ENCODE measurements at regions not wholly inside any gene's neighbourhood (a gene's known extent, or its start where the extent isn't known, plus 50 kb on each side); places are given as distances from the start of the nearest gene placed in this dataset.

DNA sequence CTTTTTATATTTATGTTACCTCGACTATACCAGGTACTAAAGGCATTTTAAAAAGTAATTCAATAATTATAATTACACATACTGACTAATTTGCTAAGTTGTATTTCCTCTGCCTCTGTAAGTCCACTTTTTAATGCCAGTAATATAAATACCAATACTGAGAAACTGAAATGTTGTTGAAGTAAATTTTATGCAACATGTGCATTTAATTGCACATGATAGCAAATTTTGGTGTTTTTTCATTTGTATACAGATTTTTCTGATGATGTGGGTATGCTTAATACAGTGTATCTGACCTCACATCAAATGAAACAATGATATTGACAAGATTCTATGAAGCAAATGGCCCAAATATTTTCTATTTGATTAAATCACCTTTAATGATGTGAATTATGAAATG, 1531.6 kb downstream of the KCNT2 start:
- no peak for DNase-seq (ENCODE audit: low spot score)
- intact Hi-C loops (cut with DNase I) = no loop called here

DNA sequence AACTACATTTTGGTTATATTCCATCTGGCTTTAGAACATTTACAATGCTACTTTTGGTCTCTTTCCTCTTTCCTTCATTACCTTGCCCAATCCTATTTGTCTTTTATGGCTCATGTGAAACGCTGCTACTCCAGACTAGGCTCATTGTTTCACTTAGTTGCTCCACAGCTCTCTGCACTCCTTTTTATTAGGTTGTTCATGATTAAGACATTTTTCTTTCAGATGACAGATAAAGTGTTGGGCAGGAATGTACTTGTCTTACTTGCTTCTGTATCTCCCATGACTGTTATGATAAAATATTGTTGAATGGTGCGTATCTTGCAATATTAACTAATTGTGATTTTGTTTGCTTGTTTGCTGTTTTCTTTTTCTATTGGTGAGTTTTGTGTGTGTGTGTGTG, 1532.3 kb downstream of the KCNT2 start:
- intact Hi-C loops (cut with DNase I) = no loop called here
- DNase-seq (ENCODE audit: low spot score) = no peak

DNA sequence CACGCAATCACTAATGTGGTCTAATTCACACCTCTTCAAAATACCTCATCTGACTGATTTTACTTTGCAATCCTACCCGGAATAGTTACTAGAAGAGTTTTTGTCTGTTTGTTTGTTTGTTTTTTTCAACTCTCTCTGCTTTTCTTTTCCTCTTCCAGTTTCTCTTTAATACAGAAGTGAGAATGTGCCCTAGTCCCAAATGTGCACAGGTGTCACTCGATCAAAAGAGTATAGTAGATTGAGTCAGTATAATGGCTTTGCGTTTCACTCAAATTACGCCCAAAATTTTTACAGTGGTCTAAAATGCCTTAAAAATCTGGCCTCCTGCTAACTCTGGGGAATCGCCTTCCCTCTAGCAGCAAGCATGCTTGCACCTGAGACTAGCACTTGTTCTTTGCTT, 1536.8 kb downstream of the KCNT2 start:
- intact Hi-C loops (cut with DNase I) = no loop called here
- DNase-seq (ENCODE audit: low spot score) = no peak

DNA sequence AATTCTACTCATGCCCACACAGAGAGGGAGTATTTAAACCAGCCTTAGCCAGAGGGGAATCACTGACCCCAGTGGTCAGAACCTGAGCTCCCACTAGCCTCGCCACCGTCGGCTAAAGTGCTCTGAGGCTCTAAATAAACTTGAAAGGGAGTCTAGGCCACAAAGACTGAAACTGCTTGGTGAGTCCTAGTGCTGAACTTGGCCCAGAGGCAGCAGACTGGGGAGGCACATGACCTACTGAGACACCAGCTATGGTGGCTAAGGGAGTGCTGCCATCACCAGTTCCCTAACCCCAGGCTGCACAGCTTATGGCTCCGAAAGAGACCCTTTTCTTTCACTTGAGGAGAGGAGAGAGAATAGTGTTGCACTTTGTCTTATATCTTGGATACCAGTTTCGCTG, 1542.8 kb downstream of the KCNT2 start:
- intact Hi-C loops (cut with DNase I) = no loop called here
- DNase-seq (ENCODE audit: low spot score) = no peak

DNA sequence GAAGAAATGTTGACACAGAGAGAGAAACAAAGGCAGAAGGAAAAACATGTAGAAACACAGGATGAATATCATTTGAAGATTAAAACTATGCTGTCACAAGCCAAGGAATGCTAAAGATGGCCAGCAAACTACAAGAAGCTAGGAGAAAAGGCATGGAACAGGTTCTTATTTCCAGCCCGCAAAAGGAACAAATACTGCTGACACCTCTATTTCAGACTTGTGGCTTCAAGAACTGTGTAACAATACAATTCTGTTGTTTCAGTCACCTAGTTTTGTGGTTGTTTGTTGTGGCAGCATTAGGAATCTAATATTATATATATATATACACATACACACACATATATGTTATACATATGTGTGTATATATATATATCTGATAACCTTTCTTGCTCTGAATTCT, 1543.9 kb downstream of the KCNT2 start:
- intact Hi-C loops (cut with DNase I) = no loop called here
- no peak for DNase-seq (ENCODE audit: low spot score)

DNA sequence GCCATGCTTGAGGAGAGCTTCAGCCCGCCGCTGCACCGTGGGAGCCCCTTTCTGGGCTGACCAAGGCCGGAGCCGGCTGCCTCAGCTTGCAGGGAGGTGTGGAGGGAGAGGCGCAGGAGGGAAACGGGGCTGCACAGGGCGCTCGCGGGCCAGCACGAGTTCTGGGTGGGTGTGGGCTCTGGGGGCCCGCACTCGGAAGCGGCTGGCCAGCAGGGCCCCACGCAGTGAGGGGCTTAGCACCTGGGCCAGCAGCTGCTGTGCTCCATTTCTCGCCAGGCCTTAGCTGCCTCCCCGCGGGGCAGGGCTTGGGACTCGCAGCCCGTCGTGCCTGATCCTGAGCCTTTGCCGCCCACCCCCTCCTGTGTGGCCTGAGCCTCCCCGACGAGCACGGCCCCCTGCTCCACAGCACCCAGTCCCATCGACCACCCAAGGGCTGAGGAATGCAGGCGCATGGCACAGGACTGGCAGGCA, 1554.0 kb downstream of the KCNT2 start:
- intact Hi-C loops (cut with DNase I) = no loop called here
- DNase-seq (ENCODE audit: low spot score) = no peak

DNA sequence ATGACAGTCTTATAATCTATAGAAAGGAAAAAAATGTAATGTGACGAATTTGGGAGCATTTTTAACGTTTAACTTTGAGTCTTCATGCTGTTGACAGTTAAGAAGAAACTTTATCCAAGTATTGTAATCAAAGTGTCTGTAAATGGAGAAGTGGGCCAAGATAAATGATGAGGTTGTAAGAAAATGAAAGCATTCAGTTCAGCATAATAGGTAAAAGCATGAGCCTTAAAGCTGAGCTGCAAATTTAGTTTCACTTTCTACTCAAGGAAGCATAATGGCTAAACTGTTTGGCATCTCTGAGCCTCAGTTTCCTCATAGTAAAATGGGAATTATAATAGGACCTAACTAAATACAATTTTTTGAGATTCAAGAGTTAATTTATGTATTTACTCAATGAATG, 1554.8 kb downstream of the KCNT2 start:
- intact Hi-C loops (cut with DNase I) = no loop called here
- DNase-seq (ENCODE audit: low spot score) = no peak

DNA sequence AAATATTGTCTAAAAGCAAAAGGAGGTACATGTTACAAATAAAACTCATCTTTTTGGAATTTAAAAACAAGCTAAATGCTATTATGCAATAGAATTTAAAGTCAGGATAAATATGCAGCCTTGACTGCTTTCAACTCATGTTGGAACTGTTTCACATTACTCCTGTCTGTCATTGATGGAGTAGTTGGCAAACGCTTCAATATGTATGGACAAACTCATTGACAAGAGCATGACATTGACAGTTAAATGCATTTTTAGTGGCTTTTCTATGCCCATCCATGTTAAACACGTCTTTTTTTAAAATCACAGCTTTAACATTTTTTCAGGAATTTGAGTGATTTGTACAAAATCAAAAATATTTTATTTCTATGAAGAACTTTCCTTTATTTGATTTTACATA, 1560.5 kb downstream of the KCNT2 start:
- DNase-seq (ENCODE audit: low spot score) = no peak
- intact Hi-C loops (cut with DNase I) = no loop called here

DNA sequence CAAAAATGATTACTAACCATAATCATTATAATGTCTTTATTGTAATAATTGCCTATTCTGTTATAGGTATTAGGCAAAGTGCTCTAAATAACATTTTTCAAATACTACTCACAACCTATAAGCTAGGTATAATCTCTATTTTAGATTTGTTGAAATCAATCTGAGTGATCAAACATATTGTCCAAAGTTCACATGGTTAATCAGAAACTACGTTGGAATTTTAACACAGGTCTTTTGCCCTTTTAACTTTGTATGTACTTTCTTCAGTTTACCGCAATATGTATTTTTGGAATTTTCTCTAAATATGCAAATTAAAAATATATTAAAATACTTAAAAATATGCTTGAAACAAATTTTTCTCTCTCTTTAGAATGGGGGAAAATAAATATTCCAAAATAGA, 1563.2 kb downstream of the KCNT2 start:
- DNase-seq (ENCODE audit: low spot score) = no peak
- intact Hi-C loops (cut with DNase I) = no loop called here

DNA sequence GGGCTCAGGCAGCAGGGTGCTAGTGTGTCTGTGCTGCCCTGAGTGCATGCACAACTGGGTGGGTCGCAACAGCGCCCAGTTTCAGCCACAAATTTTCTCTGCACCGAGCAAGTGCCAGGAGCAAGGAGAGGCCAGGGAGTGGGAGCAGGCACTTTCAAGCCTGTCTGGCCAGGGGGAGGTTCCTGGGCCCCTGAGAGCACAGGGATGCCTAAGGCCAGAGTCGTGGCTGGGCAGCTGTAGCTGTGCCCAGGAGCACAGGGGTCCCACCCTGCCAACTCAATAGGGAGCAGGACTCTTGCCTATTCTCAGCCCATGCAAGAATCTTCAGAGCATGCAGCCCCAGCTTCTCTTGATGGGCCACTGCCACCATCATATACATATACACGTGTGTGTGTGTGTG, 1577.4 kb downstream of the KCNT2 start:
- no peak for DNase-seq (ENCODE audit: low spot score)
- intact Hi-C loops (cut with DNase I) = no loop called here

DNA sequence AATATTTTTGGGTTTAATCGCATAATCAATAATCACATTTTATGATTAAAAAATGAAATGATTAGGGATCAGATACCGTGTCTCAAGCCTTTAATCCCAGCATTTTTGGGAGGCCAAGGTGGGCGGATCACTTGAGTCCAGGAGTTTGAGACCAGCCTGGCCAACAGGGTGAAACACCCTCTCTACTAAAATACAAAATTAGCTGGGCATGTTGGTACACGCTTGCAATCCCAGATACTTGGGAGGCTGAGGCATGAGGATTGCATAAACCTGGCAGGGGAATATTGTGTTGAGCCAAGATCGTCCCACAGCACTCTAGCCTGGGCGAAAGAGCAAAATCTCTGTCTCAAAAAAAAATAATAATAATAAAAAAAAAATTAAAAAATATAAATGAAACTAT, 1581.4 kb downstream of the KCNT2 start:
- DNase-seq (ENCODE audit: low spot score) = no peak
- intact Hi-C loops (cut with DNase I) = no loop called here

DNA sequence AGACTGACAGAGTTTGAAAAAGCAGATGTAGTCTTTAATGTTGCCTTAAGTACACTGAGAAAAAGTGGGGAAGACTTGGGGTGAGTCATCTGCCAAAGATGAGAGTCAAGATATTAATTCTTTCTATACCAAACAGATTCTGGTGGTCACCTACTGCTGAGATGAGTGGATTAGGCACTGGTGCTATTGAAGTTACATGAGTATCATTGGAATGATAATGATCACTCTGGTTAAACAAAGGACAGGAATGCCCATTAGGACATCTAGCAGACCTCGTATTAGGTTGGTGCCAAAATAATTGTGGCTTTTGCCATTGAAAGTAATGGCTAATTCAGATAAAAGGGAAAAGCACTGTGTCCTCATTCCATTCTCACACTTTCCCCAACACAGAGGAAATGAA, 1588.9 kb downstream of the KCNT2 start:
- intact Hi-C loops (cut with DNase I) = no loop called here
- DNase-seq (ENCODE audit: low spot score) = no peak

DNA sequence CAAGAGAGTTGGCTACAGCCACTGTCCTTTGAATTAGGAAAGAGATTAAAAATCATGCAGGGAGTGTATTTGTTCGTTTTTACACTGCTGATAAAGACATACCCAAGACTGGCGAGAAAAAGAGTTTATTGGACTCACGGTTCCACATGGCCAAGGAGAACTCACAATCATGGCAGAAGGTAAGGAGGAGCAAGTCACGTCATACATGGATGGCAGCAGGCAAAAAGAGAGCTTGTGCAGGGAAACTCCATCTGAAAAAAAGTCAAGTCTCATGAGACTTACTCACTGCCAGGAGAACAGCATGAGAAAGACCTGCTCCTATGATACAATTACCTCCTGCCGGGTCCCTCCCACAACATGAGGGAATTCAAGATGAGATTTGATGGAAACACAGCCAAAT, 1595.2 kb downstream of the KCNT2 start:
- DNase-seq (ENCODE audit: low spot score) = no peak
- intact Hi-C loops (cut with DNase I) = no loop called here

DNA sequence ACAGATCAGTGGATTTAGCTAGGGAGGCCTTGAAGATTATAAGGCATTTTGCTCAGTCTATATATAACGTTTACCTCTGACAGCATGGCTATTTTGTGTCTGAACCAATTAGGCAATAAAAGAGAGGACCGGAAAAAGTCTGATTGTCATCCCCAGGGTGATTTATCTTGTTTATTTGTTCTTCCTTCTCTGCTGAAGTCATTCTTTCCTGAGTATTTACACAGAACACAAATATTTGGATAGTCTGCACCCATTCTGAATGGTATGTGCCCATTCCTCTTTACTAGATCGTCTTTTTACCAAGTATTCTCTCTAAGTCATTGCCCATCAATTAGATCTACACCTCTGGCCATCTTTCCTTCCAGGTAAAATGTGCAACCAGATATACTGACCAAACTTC, 1602.9 kb downstream of the KCNT2 start:
- intact Hi-C loops (cut with DNase I) = no loop called here
- no peak for DNase-seq (ENCODE audit: low spot score)

DNA sequence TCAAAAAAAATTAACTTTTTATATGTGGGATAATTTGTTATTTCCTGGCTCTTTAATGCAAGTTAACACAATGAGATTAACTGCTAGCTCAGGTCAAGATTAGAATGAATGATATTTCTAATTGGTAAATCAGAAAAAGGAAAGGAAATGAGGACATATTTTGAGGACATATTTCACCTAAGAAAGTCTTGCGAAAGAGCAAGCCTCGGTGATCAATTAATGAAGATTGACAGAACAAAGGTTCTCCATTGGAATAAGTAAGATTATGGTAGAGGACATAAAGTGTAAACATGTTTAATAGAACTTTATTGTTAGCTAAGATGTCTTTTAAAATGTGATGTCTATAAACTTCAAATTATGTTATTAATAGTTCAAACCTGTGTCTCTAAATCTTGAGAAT, 1617.8 kb downstream of the KCNT2 start:
- no peak for DNase-seq (ENCODE audit: low spot score)
- intact Hi-C loops (cut with DNase I) = no loop called here

DNA sequence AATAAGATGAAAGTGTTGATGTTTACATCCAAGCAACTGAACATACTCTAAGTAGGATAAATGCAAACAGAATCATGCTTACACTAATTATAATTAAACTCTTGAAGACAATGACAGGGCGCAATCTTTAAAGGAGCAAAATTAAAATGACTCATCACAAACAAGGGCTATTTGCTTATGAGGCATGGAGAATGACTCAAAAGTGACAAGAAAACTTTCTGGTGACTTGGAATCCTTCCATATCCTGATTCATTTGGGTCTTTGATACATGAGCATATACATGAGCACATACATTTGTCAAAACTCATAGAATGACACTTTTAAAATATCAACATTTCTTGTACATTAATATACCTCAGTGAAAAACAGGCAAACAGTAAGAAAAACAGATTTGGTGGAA, 1632.3 kb downstream of the KCNT2 start:
- intact Hi-C loops (cut with DNase I) = no loop called here
- DNase-seq (ENCODE audit: low spot score) = no peak

DNA sequence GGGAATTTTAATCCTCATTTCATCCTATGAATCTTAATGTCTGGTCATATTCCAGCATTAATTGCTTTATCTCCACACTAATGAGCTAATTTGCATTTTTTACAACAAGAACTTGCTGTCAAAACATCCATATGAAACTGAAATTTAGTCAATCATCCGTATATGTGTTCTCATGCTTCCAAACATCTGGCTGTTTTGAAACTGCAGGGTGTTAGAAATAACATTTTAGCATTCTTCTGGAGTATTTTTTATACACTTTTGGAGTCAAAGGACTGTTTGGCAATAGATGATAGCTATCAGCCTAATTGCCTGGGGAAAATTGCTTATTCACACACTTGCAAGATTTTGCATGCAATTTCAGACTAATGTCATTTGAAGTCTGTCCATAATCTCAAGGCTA, 1639.3 kb downstream of the KCNT2 start:
- no peak for DNase-seq (ENCODE audit: low spot score)
- intact Hi-C loops (cut with DNase I) = no loop called here

DNA sequence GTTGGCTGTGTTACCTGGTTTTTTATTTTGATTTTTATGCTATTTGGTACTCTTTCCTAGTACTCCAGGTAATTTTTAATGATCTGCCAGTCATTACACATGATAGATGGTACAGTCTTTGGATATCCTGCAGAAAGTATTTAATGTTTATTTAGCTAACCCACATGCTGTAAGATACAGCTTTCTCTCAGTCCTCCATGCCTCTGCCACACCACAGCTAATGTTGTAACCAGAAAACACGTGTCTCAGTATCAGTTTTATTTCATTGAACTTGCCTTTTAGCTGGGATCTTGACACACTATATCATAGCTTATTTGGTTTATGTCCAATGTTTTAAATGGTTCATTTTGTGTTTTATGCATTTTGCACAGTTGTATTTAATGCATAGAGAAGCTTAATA, 1648.4 kb downstream of the KCNT2 start:
- intact Hi-C loops (cut with DNase I) = no loop called here
- DNase-seq (ENCODE audit: low spot score) = no peak

DNA sequence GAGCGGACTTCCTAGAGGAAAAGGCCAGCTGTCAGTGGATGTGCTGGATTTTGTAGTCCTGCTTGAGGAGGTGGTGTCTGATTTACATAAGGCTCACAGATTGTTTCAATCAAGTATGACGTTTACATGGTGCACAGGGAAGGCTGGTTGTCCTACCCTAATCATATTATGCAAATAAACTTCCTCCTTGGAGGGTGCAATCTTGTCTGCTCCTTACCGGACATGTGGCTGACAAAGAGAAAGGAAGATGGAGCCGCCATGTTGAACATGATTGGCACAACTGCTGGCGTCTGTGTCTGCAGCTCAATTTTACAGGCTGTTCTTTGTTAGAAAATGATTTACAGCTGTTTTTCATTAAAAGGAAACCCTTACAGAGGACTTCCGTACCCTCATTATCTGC, 1656.1 kb downstream of the KCNT2 start:
- no peak for DNase-seq (ENCODE audit: low spot score)
- intact Hi-C loops (cut with DNase I) = no loop called here

DNA sequence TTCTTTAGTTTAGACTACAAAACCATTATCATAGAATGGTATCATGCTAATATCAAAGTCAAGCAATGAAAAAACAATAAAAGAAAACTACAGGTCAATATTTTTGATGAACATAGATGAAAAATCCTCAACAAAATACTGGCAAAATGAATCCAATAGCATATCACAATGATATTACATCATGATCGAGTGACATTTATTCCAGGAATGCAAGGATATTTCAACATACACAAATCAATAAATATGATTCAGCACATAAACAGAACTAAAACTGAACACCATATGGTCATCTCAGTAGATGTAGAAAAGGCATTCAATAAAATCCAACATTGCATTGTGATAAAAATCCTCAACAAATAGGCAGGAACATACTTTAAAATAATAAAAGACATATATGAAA, 1657.7 kb downstream of the KCNT2 start:
- intact Hi-C loops (cut with DNase I) = no loop called here
- DNase-seq (ENCODE audit: low spot score) = no peak

DNA sequence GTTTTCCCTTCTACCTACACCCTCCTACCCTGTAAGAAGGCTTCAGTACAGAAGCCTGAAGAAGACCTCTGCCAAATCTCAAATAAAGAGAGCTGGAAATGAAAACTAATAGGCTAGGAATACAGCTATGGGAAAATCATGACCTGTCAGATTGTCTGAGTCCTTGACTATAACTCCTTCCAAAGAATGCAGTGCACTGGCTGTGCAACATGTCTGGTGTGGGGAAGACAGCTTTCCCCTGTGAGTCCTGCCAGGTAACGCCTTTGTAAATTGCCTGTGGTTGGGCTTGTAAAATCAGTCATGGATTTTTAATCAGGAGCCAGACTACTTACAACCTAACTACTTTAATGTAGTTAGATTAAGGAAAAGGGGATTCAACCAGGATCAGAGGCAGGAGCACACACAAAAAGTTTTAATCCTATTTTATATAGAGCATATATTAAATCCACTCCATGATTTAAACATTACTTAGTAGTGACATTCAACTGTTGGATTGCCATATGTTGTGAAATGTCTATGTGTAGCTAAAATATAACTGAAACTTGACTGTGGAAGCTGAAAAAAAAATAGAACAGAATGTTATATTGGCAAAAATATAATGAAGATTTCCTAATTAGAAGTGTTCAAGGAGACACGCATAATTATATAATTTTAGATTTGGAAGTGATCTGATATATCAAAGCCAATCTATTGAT, 1667.8 kb downstream of the KCNT2 start:
- intact Hi-C loops (cut with DNase I) = no loop called here
- DNase-seq (ENCODE audit: low spot score) = no peak

DNA sequence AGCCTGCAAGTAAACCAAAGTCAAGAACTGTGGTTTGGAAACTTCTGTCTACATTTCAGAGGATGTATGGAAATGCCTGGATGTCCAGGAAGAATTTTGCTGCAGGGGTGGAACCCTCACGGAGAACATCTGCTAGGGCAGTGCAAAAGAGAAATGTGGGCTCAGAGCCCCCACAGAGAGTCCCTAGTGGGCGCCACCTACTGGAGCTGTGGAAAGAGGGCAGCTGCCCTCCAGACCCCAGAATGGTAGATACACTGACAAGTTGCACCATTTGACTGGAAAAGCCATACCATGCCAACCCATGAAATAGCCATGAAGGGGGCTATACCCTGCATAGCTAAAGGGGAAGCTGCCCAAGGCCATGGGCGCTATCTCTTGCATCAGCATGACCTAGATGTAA, 1672.4 kb downstream of the KCNT2 start:
- intact Hi-C loops (cut with DNase I) = no loop called here
- no peak for DNase-seq (ENCODE audit: low spot score)
